H9 (cell line): ENCODE measurements at regions not wholly inside any gene's neighbourhood (a gene's known extent, or its start where the extent isn't known, plus 50 kb on each side); places are given as distances from the start of the nearest gene placed in this dataset.

Experiments
- DNase-seq: peaks from one replicate; pipeline ENCODE4 v3.0.0-alpha.2; 2017
- H2AFZ ChIP-seq: one replicate; pipeline ENCODE4 v1.6.1; 2013; ENCODE audit warnings: mild to moderate bottlenecking, low read length, control low read depth, moderate library complexity
- H2AK5ac ChIP-seq: 2 replicates; pipeline ENCODE4 v1.6.1; 2013; ENCODE audit warnings: low read length, control low read depth, mixed read lengths; ENCODE audit not compliant: insufficient read length
- H2BK120ac ChIP-seq: one replicate; pipeline ENCODE4 v1.6.1; 2013; ENCODE audit warnings: low read depth, mild to moderate bottlenecking, low read length, control low read depth, inconsistent platforms; ENCODE audit not compliant: poor library complexity, severe bottlenecking
- H2BK12ac ChIP-seq: 2 replicates; pipeline ENCODE4 v1.6.1; 2013; ENCODE audit warnings: low read length, control low read depth, mixed read lengths, low read depth; ENCODE audit not compliant: insufficient read length
- H2BK15ac ChIP-seq: 2 replicates; pipeline ENCODE4 v1.6.1; 2013; ENCODE audit warnings: low read depth, low read length, control low read depth
- H2BK20ac ChIP-seq: one replicate; pipeline ENCODE4 v1.6.1; 2013; ENCODE audit warnings: low read depth, mild to moderate bottlenecking, low read length, control low read depth, inconsistent platforms; ENCODE audit not compliant: poor library complexity, severe bottlenecking
- H2BK5ac ChIP-seq: 2 replicates; pipeline ENCODE4 v1.6.1; 2013; ENCODE audit warnings: low read length, control low read depth, mixed read lengths; ENCODE audit not compliant: insufficient read length
- H3K14ac ChIP-seq: 2 replicates; pipeline ENCODE4 v1.6.1; 2013; ENCODE audit warnings: low read length, control low read depth; ENCODE audit not compliant: insufficient read depth
- H3K18ac ChIP-seq: 2 replicates; pipeline ENCODE4 v1.6.1; 2013; ENCODE audit warnings: low read depth, mild to moderate bottlenecking, mixed read lengths, low read length, control low read depth; ENCODE audit not compliant: insufficient read length
- H3K23ac ChIP-seq: 2 replicates; pipeline ENCODE4 v1.6.1; 2013; ENCODE audit warnings: low read length, control low read depth, mixed read lengths, low read depth; ENCODE audit not compliant: insufficient read length
- H3K23me2 ChIP-seq: 2 replicates; pipeline ENCODE4 v1.6.1; 2013; ENCODE audit warnings: low read depth, mild to moderate bottlenecking, mixed read lengths, low read length, control low read depth; ENCODE audit not compliant: insufficient read length, poor library complexity, severe bottlenecking
- H3K27ac ChIP-seq: 2 replicates; pipeline ENCODE4 v1.5.1; 2013; ENCODE audit warnings: low read length, control low read depth, mixed read lengths, low read depth; ENCODE audit not compliant: insufficient read length
- H3K27me3 ChIP-seq: 2 replicates; pipeline ENCODE4 v1.6.1; 2013; ENCODE audit warnings: low read length, control low read depth, inconsistent platforms; ENCODE audit not compliant: insufficient read depth
- H3K4ac ChIP-seq: 2 replicates; pipeline ENCODE4 v1.6.1; 2013; ENCODE audit warnings: low read depth, mild to moderate bottlenecking, control low read depth, inconsistent platforms, low read length, moderate library complexity
- H3K4me1 ChIP-seq: 2 replicates; pipeline ENCODE4 v1.6.1; 2013; ENCODE audit warnings: low read length, control low read depth, inconsistent platforms; ENCODE audit not compliant: insufficient read depth
- H3K4me2 ChIP-seq: 2 replicates; pipeline ENCODE4 v1.6.1; 2013; ENCODE audit warnings: low read length, control low read depth, mixed read lengths; ENCODE audit not compliant: insufficient read length, insufficient read depth
- H3K56ac ChIP-seq: 2 replicates; pipeline ENCODE4 v1.6.1; 2013; ENCODE audit warnings: low read depth, mild to moderate bottlenecking, mixed read lengths, low read length, control low read depth; ENCODE audit not compliant: insufficient read length
- H3K79me1 ChIP-seq: 2 replicates; pipeline ENCODE4 v1.6.1; 2013; ENCODE audit warnings: low read depth, mild to moderate bottlenecking, moderate library complexity, low read length, control low read depth, inconsistent platforms; ENCODE audit not compliant: insufficient read depth, poor library complexity, severe bottlenecking
- H3K79me2 ChIP-seq: 2 replicates; pipeline ENCODE4 v1.6.1; 2013; ENCODE audit warnings: low read length, control low read depth, inconsistent platforms; ENCODE audit not compliant: insufficient read depth
- H3K9ac ChIP-seq: 2 replicates; pipeline ENCODE4 v1.6.1; 2013; ENCODE audit warnings: low read length, control low read depth, mixed read lengths; ENCODE audit not compliant: insufficient read length; ENCODE audit errors: extremely low read depth
- H3K9me3 ChIP-seq: one replicate; pipeline ENCODE4 v1.6.1; 2013; ENCODE audit warnings: low read depth, low read length, inconsistent platforms; ENCODE audit not compliant: control insufficient read depth
- H3T11ph ChIP-seq: one replicate; pipeline ENCODE4 v1.6.1; 2013; ENCODE audit warnings: mild to moderate bottlenecking, low read length, control low read depth, inconsistent platforms
- H4K20me1 ChIP-seq: one replicate; pipeline ENCODE4 v1.6.1; 2013; ENCODE audit not compliant: control insufficient read depth, insufficient read length, insufficient read depth
- H4K5ac ChIP-seq: 2 replicates; pipeline ENCODE4 v1.6.1; 2013; ENCODE audit warnings: low read depth, mild to moderate bottlenecking, mixed read lengths, low read length, control low read depth; ENCODE audit not compliant: insufficient read length
- H4K8ac ChIP-seq: replicated peaks from 2 replicates; pipeline ENCODE4 v1.6.1; 2013; ENCODE audit warnings: low read length, control low read depth, mixed read lengths, low read depth; ENCODE audit not compliant: insufficient read length
- H4K91ac ChIP-seq: 2 replicates; pipeline ENCODE4 v1.6.1; 2013; ENCODE audit warnings: low read depth, mild to moderate bottlenecking, moderate library complexity, mixed read lengths, low read length, control low read depth; ENCODE audit not compliant: insufficient read length
- H3K27ac Mint-ChIP-seq, 3 experiments: 2 replicates in 2 of 3; 3 replicates in 1 of 3; pipeline ENCODE4 v1.8.0; 2020 to 2021; ENCODE audit warnings: mixed read lengths in 3 of 3, mild to moderate bottlenecking in 1 of 3, moderate library complexity in 1 of 3
- H3K27me3 Mint-ChIP-seq: 2 replicates; pipeline ENCODE4 v1.8.0; 2021; ENCODE audit warnings: low read depth, mild to moderate bottlenecking, moderate library complexity, mixed read lengths
- H3K36me3 Mint-ChIP-seq, 3 experiments: 2 replicates in 2 of 3; 3 replicates in 1 of 3; pipeline ENCODE4 v1.8.0; 2020 to 2021; ENCODE audit warnings: low read depth in 3 of 3, mixed read lengths in 3 of 3; ENCODE audit not compliant: insufficient read depth in 1 of 3
- H3K4me1 Mint-ChIP-seq, 2 experiments: 2 replicates each; pipeline ENCODE4 v1.8.0; 2020; ENCODE audit warnings: mixed read lengths in 2 of 2
- H3K4me3 Mint-ChIP-seq, 2 experiments: 2 replicates in 1 of 2; 3 replicates in 1 of 2; pipeline ENCODE4 v1.8.0; 2020 to 2021; ENCODE audit warnings: mild to moderate bottlenecking in 2 of 2, mixed read lengths in 2 of 2, moderate library complexity in 1 of 2
- H3K9me3 Mint-ChIP-seq, 2 experiments: 2 replicates in 1 of 2; 3 replicates in 1 of 2; pipeline ENCODE4 v1.8.0; 2020; ENCODE audit warnings: mild to moderate bottlenecking in 2 of 2, mixed read lengths in 2 of 2, moderate library complexity in 1 of 2
- CTCF ChIP-seq: fragments of 200-600 bp; sonication (generic); conservative IDR thresholded peaks from 3 replicates; pipeline ENCODE4 v1.8.0; 2021; ENCODE audit warnings: antibody characterized with exemption, mild to moderate bottlenecking
- WGBS: extraction: QIAGEN DNeasy Blood & Tissue Kit; methylation state at CpG from one replicate; pipeline ENCODE4 v1.1.7; 2013; ENCODE audit warnings: missing lambda C conversion rate, low lambda C conversion rate, mixed read lengths; ENCODE audit not compliant: insufficient read length; ENCODE audit errors: extremely low coverage; 5-methylcytosine and 5-hydroxymethylcytosine counted together

- H2BK5ac ChIP-seq = no peak overlapping the region
- no peaks in the 10 kb centered on the region for H3K23me2 ChIP-seq
- H3K18ac ChIP-seq = no peak overlapping the region
- H2BK15ac ChIP-seq = no peak overlapping the region
- H3K79me2 ChIP-seq = no peaks in the 10 kb centered on the region
- no peaks in the 10 kb centered on the region; the same call in 1 of the 2 replicates for H3K4me1 ChIP-seq
- H4K20me1 ChIP-seq = no peaks in the 10 kb centered on the region
- H3K27me3 ChIP-seq = no peaks in the 10 kb centered on the region
- H2BK20ac ChIP-seq = no peak overlapping the region
- no peak overlapping the region for H3K4ac ChIP-seq
- no peak overlapping the region for H4K91ac ChIP-seq
- no peak overlapping the region for H2BK12ac ChIP-seq
- H3K23ac ChIP-seq = no peak overlapping the region
- no peaks in the 10 kb centered on the region for H3K79me1 ChIP-seq
- Mint-ChIP-seq H3K4me3 (no peak overlapping the region), H3K27me3 (peaks cover 1% of the 10 kb centered on the region), H3K4me1 (peaks cover 2 to 7% of the 10 kb centered on the region in 2 experiments; a peak in 2 of 4 replicates), H3K9me3 (peaks cover 24 to 28% of the 10 kb centered on the region in 2 experiments), H3K36me3 (peaks cover 18 to 27% (median 18%) of the 10 kb centered on the region in 3 experiments), H3K27ac (no peak overlapping the region; a peak in 1 of 7 replicates)
- DNase-seq = no peak
- H2AFZ ChIP-seq = no peak overlapping the region
- no peak overlapping the region for H3T11ph ChIP-seq
- H3K14ac ChIP-seq = no peak overlapping the region
- H2AK5ac ChIP-seq = no peak overlapping the region
- H3K56ac ChIP-seq = no peak overlapping the region
- H4K5ac ChIP-seq = no peak overlapping the region
- WGBS = no CpG with 5 or more reads among the region's 1 CpG
- H3K9me3 ChIP-seq = no peaks in the 10 kb centered on the region
- H3K9ac ChIP-seq = no peak overlapping the region
- no peak overlapping the region for H4K8ac ChIP-seq
- H3K27ac ChIP-seq = no peak overlapping the region
- H3K4me2 ChIP-seq = no peak overlapping the region
- no peak overlapping the region for H2BK120ac ChIP-seq
- no peak for TF ChIP-seq CTCF
These were observed 70.6 kb upstream of the GORAB start for GRCh38 chr1:170461291-170461747.
